GM18868 (cell line): ENCODE measurements at regions not wholly inside any gene's neighbourhood (a gene's known extent, or its start where the extent isn't known, plus 50 kb on each side); places are given as distances from the start of the nearest gene placed in this dataset.

Source experiments
- ATAC-seq: cut with Tn5 transposase; IDR thresholded peaks from one replicate; pipeline ENCODE4 v1.9.1; 2021; ENCODE audit warnings: mild to moderate bottlenecking, moderate library complexity; ENCODE audit not compliant: unreplicated experiment

GRCh38 chr5:35478856-35479682 is 138.6 kb upstream of the SPEF2 start:
- peak; percentile 66 for ATAC-seq

- ATAC-seq: no peak
Measured at GRCh38 chr5:35477911-35478310, 139.8 kb upstream of the SPEF2 start.

- no peak for ATAC-seq
Measured at GRCh38 chr5:35477321-35477720, 140.3 kb upstream of the SPEF2 start.

- ATAC-seq: no peak
Measured at GRCh38 chr5:35476797-35477196, 140.9 kb upstream of the SPEF2 start.

- no peak for ATAC-seq
Measured at GRCh38 chr5:35476036-35476435, 141.6 kb upstream of the SPEF2 start.

GRCh38 chr5:35473589-35473988 is 144.1 kb upstream of the SPEF2 start:
- ATAC-seq: no peak

- ATAC-seq: no peak
Measured at GRCh38 chr5:35470866-35471265, 146.8 kb upstream of the SPEF2 start.

GRCh38 chr5:35468811-35469210 is 148.9 kb upstream of the SPEF2 start:
- no peak for ATAC-seq

GRCh38 chr5:35466746-35467145 is 150.9 kb upstream of the SPEF2 start:
- ATAC-seq: no peak

GRCh38 chr5:35464757-35465156 is 152.9 kb upstream of the SPEF2 start:
- ATAC-seq: no peak

- no peak for ATAC-seq
Measured at GRCh38 chr5:35461530-35461929, 156.1 kb upstream of the SPEF2 start.

- ATAC-seq: no peak
Measured at GRCh38 chr5:35458824-35459207, 158.8 kb upstream of the SPEF2 start.

GRCh38 chr5:35457912-35458823 is 159.5 kb upstream of the SPEF2 start:
- no peak for ATAC-seq

- ATAC-seq: no peak
Measured at GRCh38 chr5:35456506-35456905, 161.2 kb upstream of the SPEF2 start.

GRCh38 chr5:35454011-35454525 is 163.6 kb upstream of the SPEF2 start:
- ATAC-seq: no peak

GRCh38 chr5:35443803-35444595 is 173.7 kb upstream of the SPEF2 start:
- no peak for ATAC-seq

- no peak for ATAC-seq
Measured at GRCh38 chr5:35442885-35443639, 174.6 kb upstream of the SPEF2 start.

- no peak for ATAC-seq
Measured at GRCh38 chr5:35440409-35440808, 177.3 kb upstream of the SPEF2 start.

GRCh38 chr5:35438786-35439185 is 178.9 kb upstream of the SPEF2 start:
- no peak for ATAC-seq

- ATAC-seq: no peak
Measured at GRCh38 chr5:35438288-35438687, 179.4 kb upstream of the SPEF2 start.
